ENCODE measurements at regions not wholly inside any gene's neighbourhood (a gene's known extent, or its start where the extent isn't known, plus 50 kb on each side); places are given as distances from the start of the nearest gene placed in this dataset.
A peak's percentile ranks its signal among the peaks of the same experiment; 100 is the strongest.
"Not testable (repeated sequence)": the region's sequence is repeated elsewhere in the genome, so short reads cannot be mapped to it uniquely, and the experiment has no call there.

DNA sequence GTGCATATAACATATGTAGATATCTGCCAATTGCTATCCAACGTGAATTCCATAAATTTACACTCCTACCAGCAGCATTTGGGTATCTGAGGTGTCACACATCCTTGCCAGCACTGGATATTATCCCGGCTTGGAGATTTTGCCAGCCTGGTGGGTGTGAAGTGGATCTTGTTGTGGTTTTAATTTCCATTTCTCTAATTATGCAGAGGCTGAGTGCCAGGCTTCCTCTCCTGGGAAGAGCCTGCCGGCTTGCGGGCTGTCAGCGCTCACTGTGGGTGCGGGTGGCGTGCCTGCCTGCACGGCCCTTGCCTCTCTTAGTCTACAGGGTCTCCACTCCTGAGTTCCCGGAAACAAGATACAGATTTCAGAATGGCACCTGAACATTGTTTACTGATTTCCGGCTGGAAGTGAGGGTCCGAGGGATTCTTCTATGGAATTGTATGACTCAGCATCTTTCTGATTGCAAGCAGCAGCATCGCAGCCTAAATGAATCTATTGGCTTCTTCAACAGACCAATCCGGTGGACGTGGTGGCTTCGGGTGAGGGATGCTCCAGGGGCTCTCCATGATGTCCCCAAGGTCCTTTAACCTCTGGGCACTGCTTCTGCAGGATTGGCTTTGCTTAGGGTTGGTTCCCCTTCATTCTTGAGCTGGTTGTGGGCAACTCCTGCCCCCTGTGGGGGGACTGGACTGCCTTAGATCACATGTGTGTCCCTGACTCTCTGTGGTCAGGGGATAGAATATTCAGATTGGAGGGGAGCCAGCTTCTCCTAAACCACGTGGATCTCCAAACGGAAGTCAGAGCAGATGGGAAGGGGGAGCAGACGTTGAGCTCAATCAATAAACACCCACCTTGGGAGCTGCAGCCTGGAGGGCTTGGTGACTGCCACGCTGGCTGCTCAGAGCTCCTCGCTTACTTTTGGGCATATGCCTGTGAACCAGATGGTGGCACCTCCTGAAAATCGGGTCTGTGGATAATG lies 58.0 kb upstream of the LRPAP1 start:
- TF ChIP-seq, protein P1, sequence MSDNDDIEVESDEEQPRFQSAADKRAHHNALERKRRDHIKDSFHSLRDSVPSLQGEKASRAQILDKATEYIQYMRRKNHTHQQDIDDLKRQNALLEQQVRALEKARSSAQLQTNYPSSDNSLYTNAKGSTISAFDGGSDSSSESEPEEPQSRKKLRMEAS (IDR thresholded peaks at IDR 0.05; ENCODE audit: low read depth, low read length): 0 out of 2 replicates have a peak, but pooled peaks have one; percentile 26
- DNase-seq (ENCODE audit: low read depth): peak; percentile 24
- not testable (repeated sequence) for H3K4me3 ChIP-seq (ENCODE audit: low read depth, low read length)

DNA sequence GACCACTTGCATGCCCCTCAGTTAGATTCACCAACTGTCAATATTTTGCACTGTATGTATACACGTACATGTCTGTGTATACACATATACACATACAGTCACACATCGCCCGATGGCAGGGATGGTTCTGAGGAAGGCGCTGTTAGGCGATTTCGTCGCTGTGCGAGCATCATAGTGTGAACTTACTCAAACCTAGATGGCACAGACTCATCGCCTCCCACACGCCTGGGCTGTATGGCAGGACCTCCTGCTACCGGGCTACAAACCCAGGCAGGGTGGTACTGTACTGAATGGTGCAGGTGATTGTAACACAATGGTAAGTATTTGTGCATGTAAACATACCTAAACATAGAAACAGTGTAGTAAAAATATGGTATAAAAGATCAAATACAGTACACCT lies 57.2 kb upstream of the LRPAP1 start:
- DNase-seq (ENCODE audit: low read depth); H3K4me3 ChIP-seq (ENCODE audit: low read depth, low read length): not testable (repeated sequence)

DNA sequence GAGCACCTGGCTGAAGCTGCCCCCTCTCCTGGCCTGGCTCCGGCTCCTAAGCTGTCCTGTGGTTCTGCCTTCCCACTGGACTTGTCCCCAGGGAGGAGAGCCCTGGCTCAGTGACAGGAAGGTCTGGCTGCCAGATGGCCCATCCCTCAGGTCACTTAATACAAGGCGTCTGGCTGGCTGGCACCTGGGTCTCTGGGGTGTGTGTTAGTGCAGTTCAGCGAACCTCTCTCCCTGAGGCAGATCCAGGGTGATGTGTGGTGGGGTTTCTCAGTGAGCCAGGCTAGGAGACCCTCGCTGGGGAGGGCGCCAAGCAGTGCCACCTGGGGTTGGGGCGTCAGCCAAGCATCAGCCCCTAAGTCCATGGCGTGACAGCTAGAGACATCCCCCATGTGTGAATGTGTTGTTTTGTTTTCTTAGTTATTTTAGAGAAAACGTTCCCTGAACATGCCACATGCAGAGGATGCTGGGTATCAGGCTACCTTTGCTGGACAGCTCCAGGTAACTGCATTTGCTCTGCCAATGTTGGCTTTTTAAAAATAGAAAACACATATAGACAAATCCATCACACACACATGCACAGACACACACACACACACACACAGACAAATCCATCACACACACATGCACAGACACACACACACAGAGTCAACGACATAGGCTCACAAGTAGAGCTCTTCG lies 56.4 kb upstream of the LRPAP1 start:
- DNase-seq (ENCODE audit: low read depth); H3K4me3 ChIP-seq (ENCODE audit: low read depth, low read length): not testable (repeated sequence)

DNA sequence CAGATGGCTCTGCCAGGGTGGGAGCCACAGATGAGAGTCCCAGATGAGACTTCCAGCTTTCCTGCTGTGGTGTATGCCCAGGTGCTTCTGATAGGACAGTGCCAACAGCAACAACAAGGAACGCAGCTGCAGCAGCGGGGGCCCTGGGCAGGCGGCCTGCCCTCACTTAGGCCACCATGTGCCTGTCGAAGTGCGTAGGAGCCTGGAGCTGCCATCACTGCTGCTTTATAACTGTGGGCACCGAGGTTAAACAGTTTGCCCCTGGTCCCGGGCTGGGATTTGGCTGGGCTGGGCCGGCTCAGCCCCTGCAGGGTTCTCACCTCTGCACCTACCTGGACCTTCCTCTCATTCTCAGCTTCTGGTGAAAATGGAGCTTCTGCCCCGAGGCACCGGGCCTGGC lies 54.4 kb upstream of the LRPAP1 start:
- H3K4me3 ChIP-seq (ENCODE audit: low read depth, low read length); DNase-seq (ENCODE audit: low read depth): not testable (repeated sequence)

DNA sequence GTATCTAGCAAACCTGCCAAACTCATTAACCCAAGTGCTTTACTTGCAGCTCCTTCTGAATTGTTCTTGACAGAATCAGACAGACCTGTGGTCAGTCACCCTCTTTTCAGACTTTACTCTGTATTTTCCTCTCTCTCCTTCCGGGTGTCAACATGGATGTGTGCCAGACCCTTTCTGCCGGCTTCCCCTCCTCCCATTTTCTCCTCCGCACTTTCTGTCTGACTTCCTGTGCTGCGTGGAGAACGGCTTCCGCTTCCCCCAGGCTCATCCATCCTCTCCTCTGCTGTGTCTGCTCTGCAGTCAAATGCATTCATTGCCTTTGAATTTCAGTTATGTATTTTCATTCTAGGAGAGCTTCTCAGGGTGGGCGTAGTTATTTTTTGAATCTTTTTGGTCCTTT lies 53.3 kb upstream of the LRPAP1 start:
- not testable (repeated sequence) for H3K4me3 ChIP-seq (ENCODE audit: low read depth, low read length); DNase-seq (ENCODE audit: low read depth)

DNA sequence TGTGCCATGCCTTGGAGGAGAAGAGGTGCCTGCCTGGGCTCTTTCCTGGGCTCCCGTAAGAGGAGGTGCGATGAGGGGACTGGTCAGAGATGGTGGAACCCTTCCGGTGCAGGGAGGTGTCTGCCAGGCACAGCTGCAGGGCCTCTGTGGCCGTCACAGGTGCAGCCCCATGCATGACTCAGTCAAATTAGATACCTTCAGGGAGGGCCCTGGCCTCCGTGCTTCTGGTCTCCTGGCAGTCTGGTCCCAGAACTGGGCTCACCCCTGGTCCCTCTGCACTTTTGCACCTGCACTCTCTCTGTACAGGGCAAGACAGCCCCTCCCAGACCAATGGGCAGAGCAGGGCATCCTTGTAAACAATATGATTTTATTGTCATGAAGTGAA lies 49.9 kb upstream of the LRPAP1 start:
- TF ChIP-seq MYC (IDR thresholded peaks at IDR 0.05; ENCODE audit: low read depth, low read length) (no peak), POLR2A (IDR thresholded peaks at IDR 0.05; ENCODE audit: extremely low read depth, insufficient read length) (no peak)
- TF ChIP-seq, protein P2, sequence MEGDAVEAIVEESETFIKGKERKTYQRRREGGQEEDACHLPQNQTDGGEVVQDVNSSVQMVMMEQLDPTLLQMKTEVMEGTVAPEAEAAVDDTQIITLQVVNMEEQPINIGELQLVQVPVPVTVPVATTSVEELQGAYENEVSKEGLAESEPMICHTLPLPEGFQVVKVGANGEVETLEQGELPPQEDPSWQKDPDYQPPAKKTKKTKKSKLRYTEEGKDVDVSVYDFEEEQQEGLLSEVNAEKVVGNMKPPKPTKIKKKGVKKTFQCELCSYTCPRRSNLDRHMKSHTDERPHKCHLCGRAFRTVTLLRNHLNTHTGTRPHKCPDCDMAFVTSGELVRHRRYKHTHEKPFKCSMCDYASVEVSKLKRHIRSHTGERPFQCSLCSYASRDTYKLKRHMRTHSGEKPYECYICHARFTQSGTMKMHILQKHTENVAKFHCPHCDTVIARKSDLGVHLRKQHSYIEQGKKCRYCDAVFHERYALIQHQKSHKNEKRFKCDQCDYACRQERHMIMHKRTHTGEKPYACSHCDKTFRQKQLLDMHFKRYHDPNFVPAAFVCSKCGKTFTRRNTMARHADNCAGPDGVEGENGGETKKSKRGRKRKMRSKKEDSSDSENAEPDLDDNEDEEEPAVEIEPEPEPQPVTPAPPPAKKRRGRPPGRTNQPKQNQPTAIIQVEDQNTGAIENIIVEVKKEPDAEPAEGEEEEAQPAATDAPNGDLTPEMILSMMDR (IDR thresholded peaks at IDR 0.05; ENCODE audit: low read depth, low read length): no peak
- TF ChIP-seq, protein P1 (IDR thresholded peaks at IDR 0.05; ENCODE audit: low read depth, low read length): no peak
- no peak overlapping the region for H3K4me3 ChIP-seq (ENCODE audit: low read depth, low read length)
- no peak for DNase-seq (ENCODE audit: low read depth)
